ENCODE measurements at regions not wholly inside any gene's neighbourhood (a gene's known extent, or its start where the extent isn't known, plus 50 kb on each side); places are given as distances from the start of the nearest gene placed in this dataset.

GRCh38 chr10:83250396-83250795 lies 888.9 kb upstream of the GHITM start:
- no peak for ATAC-seq
- Histone ChIP-seq H3K4me1 (no peaks in the 10 kb centered on the region), H3K9me3 (peaks cover 0 to 25% (median 11%) of the 10 kb centered on the region in 12 donors), H3K4me3 (no peak overlapping the region), H3K27me3 (no peaks in the 10 kb centered on the region), H3K27ac (no peak overlapping the region), H3K36me3 (no peaks in the 10 kb centered on the region)
- WGBS, 4 donors, result 78 to 92% (median 86%) methylated on average over 1 of the region's 1 CpG
- TF ChIP-seq, protein P1, sequence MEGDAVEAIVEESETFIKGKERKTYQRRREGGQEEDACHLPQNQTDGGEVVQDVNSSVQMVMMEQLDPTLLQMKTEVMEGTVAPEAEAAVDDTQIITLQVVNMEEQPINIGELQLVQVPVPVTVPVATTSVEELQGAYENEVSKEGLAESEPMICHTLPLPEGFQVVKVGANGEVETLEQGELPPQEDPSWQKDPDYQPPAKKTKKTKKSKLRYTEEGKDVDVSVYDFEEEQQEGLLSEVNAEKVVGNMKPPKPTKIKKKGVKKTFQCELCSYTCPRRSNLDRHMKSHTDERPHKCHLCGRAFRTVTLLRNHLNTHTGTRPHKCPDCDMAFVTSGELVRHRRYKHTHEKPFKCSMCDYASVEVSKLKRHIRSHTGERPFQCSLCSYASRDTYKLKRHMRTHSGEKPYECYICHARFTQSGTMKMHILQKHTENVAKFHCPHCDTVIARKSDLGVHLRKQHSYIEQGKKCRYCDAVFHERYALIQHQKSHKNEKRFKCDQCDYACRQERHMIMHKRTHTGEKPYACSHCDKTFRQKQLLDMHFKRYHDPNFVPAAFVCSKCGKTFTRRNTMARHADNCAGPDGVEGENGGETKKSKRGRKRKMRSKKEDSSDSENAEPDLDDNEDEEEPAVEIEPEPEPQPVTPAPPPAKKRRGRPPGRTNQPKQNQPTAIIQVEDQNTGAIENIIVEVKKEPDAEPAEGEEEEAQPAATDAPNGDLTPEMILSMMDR (IDR thresholded peaks at IDR 0.05), result no peak
- TF ChIP-seq POLR2A (IDR thresholded peaks at IDR 0.05), result no peak
- intact Hi-C loops (cut with DNase I), result no loop called here
- no peak for DNase-seq

GRCh38 chr10:83252169-83252568 lies 887.1 kb upstream of the GHITM start:
- no peak for TF ChIP-seq POLR2A (IDR thresholded peaks at IDR 0.05)
- TF ChIP-seq, protein P1 (IDR thresholded peaks at IDR 0.05), result no peak
- WGBS, 4 donors, result 79 to 88% (median 86%) methylated on average over 3 of the region's 3 CpGs
- ATAC-seq, result no peak
- Histone ChIP-seq H3K4me1 (no peaks in the 10 kb centered on the region), H3K27me3 (no peaks in the 10 kb centered on the region), H3K36me3 (no peaks in the 10 kb centered on the region), H3K4me3 (no peak overlapping the region), H3K27ac (no peak overlapping the region), H3K9me3 (peaks cover 0 to 25% (median 11%) of the 10 kb centered on the region in 12 donors)
- intact Hi-C loops (cut with DNase I), result no loop called here
- DNase-seq, result no peak

- H3K27ac ChIP-seq, result no peak overlapping the region
- TF ChIP-seq, protein P1 (IDR thresholded peaks at IDR 0.05), result no peak
- no peak for TF ChIP-seq POLR2A (IDR thresholded peaks at IDR 0.05)
- H3K4me3 ChIP-seq, result no peak overlapping the region
- no peaks in the 10 kb centered on the region for H3K27me3 ChIP-seq
- H3K4me1 ChIP-seq, result no peaks in the 10 kb centered on the region
- H3K9me3 ChIP-seq, result peaks cover 0 to 25% (median 11%) of the 10 kb centered on the region in 12 donors
- no peak for DNase-seq
- no peak for ATAC-seq
- intact Hi-C loops (cut with DNase I), result no loop called here
- H3K36me3 ChIP-seq, result no peaks in the 10 kb centered on the region
Measured at GRCh38 chr10:83252596-83252995, 886.7 kb upstream of the GHITM start.

DNA sequence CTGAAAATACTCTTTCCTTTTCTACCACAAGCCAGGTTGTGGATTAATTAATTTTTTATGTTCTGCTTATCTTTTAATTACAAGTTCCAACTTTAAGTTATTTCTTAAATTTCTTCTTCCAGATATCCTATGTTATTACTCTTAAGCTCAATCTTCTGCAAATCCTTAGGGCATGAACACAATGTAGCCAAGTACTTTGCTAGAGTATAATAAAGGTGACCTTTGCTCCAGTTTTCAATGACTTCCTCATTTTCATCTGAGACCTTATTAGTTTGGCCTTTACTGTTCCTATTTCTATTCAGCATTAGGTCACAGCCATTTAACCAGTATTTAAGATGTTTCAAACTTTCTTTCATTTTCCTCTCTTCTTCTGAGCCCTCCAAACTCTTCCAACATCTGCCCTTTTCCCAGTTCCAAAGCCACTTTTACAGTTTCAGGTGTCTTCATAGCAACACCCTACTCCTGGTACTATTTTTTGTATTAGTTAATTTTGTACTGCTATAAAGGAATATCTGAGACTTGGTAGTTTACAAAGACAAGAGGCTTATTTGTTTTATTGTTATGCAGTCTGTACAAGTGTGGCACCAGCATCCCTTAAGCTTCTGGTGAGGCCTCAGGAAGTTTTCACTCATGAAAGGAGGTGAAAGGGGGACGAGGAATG lies 886.2 kb upstream of the GHITM start:
- no peak for ATAC-seq
- Histone ChIP-seq H3K27me3 (no peaks in the 10 kb centered on the region), H3K9me3 (peaks cover 0 to 25% (median 11%) of the 10 kb centered on the region in 12 donors), H3K4me3 (no peak overlapping the region), H3K36me3 (no peaks in the 10 kb centered on the region), H3K4me1 (no peaks in the 10 kb centered on the region), H3K27ac (no peak overlapping the region)
- no peak for TF ChIP-seq POLR2A (IDR thresholded peaks at IDR 0.05)
- TF ChIP-seq, protein P1 (IDR thresholded peaks at IDR 0.05), result no peak
- intact Hi-C loops (cut with DNase I), result no loop called here
- no peak for DNase-seq
- 86 to 100% (median 91%) methylated on average over 1 of the region's 1 CpG for WGBS, 4 donors

Data from heart left ventricle (tissue), 16 donors.